Hematopoietic multipotent progenitor cell treated with erythropoietin and hydrocortisone succinate and interleukin-3 and kit ligand, for 17 days (in vitro differentiated cells): ENCODE measurements at regions not wholly inside any gene's neighbourhood (a gene's known extent, or its start where the extent isn't known, plus 50 kb on each side); places are given as distances from the start of the nearest gene placed in this dataset.
"Not testable (repeated sequence)": the region's sequence is repeated elsewhere in the genome, so short reads cannot be mapped to it uniquely, and the experiment has no call there.

ENCODE experiments used
- DNase-seq: peaks from one replicate; pipeline ENCODE4 v3.0.0-alpha.2; 2015; ENCODE audit warnings: low spot score

GRCh38 chr13:34166406-34166805 is 348.5 kb downstream of the RFC3 start:
- DNase-seq, result no peak

GRCh38 chr13:34167347-34167746 is 349.4 kb downstream of the RFC3 start:
- no peak for DNase-seq

GRCh38 chr13:34172048-34172447 is 354.1 kb downstream of the RFC3 start:
- DNase-seq, result no peak

- DNase-seq, result no peak
Measured at GRCh38 chr13:34174671-34175145, 356.8 kb downstream of the RFC3 start.

- no peak for DNase-seq
Measured at GRCh38 chr13:34175551-34175950, 357.6 kb downstream of the RFC3 start.

GRCh38 chr13:34176633-34177032 is 358.7 kb downstream of the RFC3 start:
- no peak for DNase-seq

GRCh38 chr13:34179481-34179880 is 361.5 kb downstream of the RFC3 start:
- no peak for DNase-seq

GRCh38 chr13:34179927-34180326 is 362.0 kb downstream of the RFC3 start:
- DNase-seq, result no peak

GRCh38 chr13:34181256-34181655 is 363.3 kb downstream of the RFC3 start:
- not testable (repeated sequence) for DNase-seq

- no peak for DNase-seq
Measured at GRCh38 chr13:34189946-34190345, 372.0 kb downstream of the RFC3 start.

- no peak for DNase-seq
Measured at GRCh38 chr13:34201050-34201913, 383.3 kb downstream of the RFC3 start.

- DNase-seq, result no peak
Measured at GRCh38 chr13:34207334-34207733, 389.4 kb downstream of the RFC3 start.

- DNase-seq, result no peak
Measured at GRCh38 chr13:34207872-34208271, 389.9 kb downstream of the RFC3 start.

- DNase-seq, result no peak
Measured at GRCh38 chr13:34208336-34208735, 390.4 kb downstream of the RFC3 start.

- no peak for DNase-seq
Measured at GRCh38 chr13:34210341-34210740, 392.4 kb downstream of the RFC3 start.

GRCh38 chr13:34214686-34215085 is 396.7 kb downstream of the RFC3 start:
- DNase-seq, result no peak

- DNase-seq, result no peak
Measured at GRCh38 chr13:34216256-34216655, 398.3 kb downstream of the RFC3 start.

- DNase-seq, result no peak
Measured at GRCh38 chr13:34217343-34218025, 399.5 kb downstream of the RFC3 start.

- no peak for DNase-seq
Measured at GRCh38 chr13:34223984-34224383, 406.0 kb downstream of the RFC3 start.

- DNase-seq, result no peak
Measured at GRCh38 chr13:34224877-34225276, 406.9 kb downstream of the RFC3 start.

- no peak for DNase-seq
Measured at GRCh38 chr13:34230271-34230670, 412.3 kb downstream of the RFC3 start.

GRCh38 chr13:34241332-34241731 is 423.4 kb downstream of the RFC3 start:
- no peak for DNase-seq

- DNase-seq, result no peak
Measured at GRCh38 chr13:34243403-34243802, 425.5 kb downstream of the RFC3 start.
